Middle frontal gyrus (tissue), 1 donor: ENCODE measurements at regions not wholly inside any gene's neighbourhood (a gene's known extent, or its start where the extent isn't known, plus 50 kb on each side); places are given as distances from the start of the nearest gene placed in this dataset.
"Not testable (repeated sequence)": the region's sequence is repeated elsewhere in the genome, so short reads cannot be mapped to it uniquely, and the experiment has no call there.

ENCODE experiments used
- DNase-seq: peaks from one replicate; pipeline ENCODE4 v3.0.0-alpha.2; 2015; ENCODE audit warnings: low spot score; ENCODE audit errors: extremely low spot score

DNA sequence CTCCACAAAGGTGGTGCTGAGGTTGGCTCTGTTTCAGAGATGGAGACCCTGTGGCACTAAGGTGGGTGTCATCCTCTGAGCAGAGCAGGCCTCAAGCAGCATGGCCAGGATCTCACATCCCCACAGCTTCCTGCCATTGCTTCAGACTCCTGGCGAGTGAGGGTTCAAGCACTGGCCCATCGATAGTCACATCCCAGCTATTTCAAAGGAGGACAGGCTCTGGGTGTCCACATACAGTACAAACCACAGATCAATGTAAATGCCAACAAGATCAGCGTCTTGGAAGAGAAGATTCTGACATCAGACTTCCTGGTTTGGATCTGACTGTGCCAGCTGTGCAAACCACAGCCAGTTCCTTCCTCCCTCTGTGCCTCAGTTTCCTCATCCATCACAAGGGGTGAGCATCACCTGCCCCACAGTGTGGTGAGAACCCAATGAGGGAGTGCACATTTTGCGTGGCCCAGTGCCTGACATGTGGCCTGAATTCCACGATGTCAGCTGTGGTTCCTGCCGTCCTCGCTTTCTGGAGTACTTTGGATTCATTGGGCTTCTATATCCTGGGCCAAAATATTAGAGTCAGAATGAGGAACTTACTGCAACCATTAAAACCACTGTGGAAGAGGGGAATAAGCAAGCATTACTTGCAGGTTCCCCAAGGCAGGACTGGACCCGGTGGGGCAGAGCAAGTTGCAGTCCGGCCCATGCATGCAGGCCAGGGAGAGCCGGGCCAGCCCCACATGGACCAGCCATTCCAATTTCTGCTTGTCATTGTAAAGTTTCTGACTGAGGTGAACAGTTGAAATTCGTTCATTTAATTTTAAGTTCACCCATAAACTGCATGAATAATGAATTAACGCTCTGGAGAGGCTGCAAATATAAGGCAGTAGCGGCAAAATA is 236.0 kb downstream of the TTLL2 start:
- DNase-seq = no peak

DNA sequence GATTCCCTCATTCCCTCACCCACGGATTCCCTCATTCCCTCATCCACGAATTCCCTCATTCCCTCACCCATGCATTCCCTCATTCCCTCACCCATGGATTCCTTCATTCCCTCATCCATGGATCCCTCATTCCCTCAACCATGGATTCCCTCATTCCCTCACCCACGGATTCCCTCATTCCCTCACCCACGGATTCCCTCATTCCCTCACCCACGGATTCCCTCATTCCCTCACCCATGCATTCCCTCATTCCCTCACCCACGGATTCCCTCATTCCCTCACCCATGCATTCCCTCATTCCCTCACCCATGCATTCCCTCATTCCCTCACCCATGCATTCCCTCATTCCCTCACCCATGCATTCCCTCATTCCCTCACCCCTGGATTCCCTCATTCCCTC is 238.0 kb downstream of the TTLL2 start:
- DNase-seq = not testable (repeated sequence)

DNA sequence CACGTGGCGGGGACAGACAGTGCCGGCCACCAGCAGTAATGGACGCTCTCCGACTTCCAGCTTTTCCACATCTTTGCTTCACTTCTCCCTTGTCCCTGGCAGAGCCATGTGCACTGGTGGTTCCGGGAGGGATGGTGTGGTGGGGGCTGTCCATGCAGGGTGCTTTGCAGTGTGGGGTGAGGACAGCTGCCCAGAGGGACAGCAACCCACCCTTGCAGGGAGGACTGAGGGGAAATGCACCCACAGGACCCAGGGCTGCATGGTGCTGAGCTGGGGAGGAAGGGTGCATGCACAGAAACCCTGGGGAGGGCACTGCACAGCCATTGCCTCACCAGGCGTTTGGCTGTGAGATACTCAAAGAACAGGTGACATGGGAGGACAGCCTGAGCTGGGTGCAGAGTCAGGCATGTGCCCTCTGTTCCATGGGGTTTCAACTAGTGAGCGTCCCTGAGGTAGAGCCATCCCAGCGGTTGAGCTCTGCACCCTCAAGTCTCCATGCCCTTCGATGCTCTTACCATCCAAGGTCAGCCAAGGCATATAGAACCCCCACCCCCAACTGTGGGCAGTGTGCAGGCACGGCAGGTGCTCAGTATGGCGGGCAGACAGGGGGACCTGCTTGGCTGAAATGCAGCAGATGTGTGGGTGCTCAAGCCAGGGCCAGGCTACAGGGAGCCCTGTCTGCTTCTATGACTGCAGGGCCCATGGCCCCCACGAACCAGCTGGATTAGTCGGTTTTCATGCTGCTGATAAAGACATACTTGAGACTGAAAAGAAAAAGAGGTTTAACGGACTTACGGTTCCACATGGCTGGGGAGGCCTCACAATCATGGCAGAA is 239.7 kb downstream of the TTLL2 start:
- DNase-seq = no peak

DNA sequence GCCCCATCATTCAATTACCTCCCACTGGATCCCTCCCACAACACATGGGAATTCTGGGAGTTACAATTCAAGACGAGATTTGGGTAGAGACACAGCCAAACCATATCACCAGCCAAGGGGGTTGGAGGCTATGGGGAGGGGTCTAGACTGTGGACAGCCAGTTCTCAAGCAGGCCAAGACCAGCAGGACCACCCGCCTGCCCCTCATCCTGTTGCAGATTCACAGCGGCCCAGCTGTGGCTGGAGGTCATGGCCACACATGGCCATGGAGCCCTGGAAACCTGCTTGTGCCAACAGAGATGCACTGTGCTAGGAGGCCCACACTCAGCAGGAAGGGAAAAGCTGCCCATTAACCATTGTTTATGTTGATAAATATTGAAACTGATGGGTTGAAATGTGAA is 240.5 kb downstream of the TTLL2 start:
- DNase-seq = no peak

DNA sequence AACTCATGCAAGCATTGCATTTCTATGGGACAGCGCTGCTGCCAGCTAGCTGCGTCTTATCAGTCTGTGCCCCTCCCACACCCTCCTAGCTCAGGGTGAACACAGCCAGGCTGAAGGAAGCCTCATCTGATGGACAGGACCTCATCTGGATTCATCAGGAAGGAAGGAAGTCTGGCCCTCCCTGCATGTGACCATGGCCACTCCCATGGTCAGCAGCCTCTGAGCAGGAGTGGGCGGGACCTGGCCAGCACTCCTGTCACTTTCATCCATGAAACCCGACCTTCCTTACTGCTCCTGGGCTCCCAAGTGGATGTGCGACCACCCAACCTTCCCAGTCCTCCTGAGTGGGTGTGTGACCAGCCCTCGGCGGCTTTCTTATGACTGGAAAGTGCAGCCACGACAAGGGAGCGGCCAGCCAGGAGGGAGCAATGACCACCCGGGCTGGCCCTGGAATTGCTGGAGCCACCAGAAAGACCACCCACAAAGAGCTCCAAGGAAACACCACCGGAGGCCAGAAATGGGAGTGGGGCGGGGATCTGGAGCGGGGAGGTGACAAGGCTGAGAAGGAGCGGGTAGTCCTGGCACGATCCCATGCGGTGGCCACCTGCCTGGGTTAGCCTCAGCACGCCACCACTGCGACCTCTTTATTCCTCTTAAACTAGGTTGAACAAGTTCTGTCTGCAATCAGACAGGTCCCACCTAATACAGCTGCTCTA is 241.2 kb downstream of the TTLL2 start:
- no peak for DNase-seq

DNA sequence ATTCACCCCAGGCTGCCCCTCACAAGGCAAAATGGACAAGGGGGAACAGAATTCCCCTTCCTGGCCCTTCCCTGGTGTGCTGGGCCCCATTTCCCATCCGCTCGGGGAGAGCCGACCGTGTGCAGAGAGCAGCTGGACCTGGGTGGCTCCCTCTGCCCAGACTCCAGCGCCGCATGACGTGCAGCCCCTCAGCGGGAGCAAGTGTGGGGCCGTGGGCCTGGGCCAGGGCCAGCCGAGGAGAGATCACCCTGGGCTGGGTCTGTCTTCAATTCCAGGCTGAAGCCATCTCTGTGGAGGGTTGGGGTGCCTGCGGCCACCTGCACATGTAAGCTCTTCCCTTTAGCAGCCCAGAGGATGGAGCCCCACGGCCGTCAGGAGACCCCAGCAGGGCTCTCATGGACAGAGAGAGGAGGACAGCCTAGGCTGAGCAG is 241.8 kb downstream of the TTLL2 start:
- DNase-seq = no peak

DNA sequence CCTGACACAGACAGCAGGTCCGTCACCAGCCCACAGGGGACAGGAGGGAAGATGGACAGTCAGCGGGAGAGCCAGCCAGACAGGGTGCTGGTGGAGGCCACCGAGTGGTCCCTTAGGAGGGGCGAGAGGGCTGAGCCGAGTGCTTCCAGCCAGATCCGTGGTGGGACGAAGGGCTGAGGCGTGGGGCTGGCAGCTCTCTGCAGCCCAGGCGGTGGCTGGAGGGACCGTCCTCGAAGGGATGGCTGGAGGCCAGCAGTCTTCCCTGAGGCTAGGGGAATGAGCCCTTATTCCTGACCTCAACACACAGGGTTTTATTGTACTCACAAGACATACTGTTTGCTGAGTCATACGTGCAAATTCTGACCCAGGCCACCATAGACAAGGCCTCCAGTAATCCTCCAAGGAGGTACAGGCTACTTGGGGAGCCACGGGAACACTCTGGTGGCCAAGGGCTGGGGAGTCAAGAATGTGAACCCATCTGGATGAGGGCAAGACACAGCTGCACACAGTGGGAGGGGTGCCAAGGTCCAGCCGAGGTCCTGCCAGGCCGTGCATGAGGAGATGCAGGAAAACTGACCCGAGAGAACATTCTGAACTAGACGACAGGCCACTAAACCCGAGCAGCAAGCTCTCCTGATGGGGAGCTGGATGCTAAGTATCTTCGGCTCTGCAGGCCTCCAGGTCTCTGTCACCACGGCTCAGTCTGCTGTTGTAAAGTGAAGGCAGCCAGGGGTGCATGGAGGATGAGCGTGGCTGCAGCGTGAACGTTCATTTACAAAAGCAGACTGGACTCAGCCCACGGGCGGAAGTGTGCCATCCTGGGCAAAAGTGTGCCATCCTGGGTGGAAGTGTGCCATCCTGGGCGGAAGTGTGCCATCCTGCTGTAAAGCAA is 242.5 kb downstream of the TTLL2 start:
- no peak for DNase-seq

DNA sequence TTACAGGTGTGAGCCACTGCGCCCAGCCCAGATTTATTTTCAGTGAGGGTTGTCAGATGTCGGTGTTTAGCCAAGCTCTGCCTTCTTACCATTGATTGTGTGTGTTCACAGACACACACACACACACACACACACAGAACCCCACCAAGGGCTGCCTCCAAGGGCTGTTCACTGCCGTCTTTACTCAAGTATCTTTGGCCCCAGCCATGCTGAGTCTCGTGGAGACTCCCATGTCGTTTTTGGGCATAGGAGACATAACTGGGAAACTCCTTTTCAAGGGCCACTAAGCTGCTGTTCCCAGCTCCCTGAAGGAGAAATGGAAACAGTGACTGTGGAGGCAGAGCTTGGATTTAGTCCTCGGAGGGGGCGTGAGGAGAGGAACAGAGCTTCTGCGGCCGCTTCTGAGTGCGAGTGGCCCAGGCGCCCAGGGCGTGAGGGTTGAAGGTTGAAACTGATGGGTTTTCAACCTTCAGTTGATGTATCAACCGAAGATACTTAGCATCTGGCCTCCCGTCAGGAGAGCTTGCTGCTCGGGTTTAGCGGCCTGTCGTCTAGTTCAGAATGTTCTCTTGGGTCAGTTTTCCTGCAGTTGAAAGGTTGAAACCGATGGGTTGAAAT is 243.6 kb downstream of the TTLL2 start:
- no peak for DNase-seq

DNA sequence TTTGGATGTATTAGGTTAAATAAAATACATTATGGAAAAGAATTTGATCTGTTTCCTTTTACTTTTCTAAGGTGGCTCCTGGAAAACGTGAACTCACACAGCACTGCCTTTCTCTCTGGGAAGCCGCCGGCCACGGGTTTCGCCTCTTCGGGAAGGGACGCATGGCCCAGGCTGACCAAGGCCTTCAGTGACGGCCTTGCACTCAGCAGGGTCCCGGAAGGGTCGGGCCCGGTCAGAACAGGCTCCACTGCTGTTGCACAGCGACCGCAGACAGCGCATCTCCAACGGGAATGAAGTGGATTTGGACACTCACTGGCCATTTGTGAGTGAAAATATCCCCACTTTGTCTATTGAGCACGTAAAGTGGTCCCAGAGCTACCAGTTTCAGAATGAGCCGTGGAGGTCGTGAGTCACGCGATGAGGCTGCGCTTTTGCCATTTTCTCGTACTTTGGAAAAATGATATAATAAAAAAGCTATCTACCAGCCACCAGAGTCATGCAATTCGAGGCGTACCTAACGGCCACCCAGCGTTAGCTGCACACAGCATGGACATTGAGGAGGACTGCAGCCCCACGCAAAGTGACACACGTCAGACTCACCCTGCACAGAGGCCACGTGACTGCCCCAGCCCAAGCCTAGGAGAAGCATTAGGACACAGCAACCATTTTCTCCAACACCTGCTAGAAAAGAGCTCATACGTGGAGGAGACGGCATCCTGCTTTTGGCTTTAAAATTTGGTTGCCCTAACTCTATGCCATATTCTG is 244.3 kb downstream of the TTLL2 start:
- DNase-seq = no peak

DNA sequence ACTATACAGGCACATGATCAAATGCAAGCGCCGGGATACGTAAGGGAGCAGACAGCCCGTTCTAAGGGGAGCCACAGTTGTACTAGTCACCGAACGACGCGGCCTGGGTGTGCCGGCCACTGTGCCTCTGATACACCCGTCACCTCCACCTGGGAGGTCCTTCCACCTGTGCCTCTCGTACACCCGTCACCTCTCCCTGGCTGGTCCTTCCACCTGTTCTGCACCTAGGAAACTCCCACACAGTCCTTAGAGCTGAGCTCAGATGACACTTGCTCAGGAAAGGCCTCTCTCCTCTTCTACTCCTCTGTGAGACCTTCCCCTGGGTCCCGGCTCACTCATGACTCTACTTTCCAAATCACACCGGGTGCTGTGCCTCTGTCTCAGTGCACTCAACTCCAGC is 245.0 kb downstream of the TTLL2 start:
- DNase-seq = no peak

DNA sequence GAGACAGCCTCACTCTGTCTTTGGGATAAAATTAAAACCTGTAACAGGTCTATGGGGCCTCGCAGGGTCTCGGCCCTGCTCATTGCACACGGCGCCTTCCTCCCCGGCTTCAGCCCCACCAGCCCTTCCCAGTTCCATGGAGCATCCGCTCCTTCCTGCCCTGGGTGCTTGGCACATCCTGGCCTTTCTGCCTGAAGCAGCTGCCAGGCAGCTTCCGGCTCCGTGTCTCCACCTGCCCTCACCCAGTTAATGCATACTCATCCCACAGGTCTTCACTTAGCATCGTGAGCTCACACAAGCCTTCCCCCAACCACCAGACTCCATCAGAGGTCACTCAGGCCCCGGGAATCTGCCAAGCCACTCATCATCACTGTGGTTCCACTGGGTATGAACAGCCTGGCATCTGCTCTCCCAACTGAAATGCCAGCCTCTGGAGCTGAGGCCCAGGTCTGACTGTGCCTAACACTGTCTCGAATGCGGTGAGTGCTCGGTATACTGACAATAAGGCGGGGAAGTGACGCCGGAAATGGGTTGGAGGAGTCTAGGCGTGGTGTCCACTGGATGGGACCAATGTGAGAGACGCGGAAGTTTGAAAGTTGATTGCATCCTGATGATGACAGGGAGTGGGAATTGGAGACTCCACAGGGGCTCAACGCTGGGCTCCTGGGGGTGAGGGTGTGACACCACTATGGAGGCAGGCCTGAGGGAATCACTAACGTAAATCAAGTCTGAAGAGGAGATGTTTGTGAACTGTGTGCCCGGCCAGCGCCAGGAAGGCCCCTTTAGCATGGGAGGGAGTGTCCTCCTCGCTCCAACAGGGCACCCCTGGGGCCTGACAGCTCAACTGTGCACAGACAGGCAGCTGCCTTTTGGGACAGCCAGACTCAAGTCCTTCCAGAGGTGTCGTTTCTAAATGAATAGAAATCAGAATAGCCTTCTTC is 245.8 kb downstream of the TTLL2 start:
- no peak for DNase-seq

DNA sequence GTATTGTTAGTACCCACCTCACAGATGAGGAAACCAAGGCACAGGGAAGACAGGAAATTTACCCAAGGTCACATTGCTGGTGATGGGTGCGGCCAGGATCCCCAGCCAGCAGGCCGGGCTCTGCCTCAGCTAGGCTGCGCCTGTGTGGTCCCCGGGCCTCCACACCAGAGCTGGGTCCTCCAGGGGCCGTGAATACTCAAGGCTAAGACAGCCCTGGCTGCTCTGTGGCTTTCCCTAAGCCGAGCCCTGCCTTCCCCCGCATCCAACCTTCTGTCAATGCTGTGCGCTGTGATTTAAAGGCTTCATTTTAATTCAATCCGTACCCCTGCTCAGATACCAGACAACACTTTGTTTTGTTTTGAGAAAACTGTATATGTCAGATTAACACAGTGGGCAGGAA is 246.7 kb downstream of the TTLL2 start:
- no peak for DNase-seq

DNA sequence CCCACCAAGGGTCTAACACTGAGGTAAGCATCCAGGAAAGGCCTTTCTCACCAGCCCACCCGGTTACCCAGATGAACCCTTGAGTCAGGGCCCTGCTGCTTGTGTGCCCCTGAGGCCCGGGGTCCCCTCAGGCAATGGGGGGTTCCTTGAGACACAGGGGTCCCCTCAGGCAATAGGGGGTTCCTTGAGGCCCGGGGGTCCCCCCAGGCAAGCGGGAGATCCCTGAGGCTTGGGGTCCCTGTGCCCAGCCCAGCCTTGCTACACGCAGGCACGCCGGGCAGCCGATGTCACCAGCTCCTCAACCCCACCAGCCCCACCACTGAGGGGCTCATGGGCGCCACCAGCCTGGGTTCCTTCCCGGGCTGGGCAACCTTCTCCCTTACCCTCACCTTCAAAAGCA is 247.2 kb downstream of the TTLL2 start:
- DNase-seq = no peak

DNA sequence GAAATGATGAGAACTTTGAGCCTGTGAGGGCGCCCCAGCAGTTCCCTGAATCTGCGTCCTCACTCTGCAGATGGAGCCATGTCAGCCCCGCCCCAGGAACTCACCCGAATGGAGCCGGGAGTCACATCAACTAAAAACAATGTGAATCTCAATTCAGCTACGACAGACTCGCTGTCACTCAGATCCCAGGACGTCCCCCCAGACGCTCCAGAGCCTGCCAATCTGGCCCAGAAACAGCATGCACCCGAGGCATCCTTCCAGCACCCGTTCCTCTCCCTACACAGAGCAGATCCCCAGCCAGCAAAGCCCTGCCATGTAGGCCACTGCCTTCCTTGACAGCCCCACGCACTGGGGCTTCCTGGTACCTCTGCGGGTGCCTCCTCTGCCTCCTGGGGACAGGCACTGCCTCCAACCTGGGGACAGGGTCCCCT is 248.0 kb downstream of the TTLL2 start:
- DNase-seq = no peak

DNA sequence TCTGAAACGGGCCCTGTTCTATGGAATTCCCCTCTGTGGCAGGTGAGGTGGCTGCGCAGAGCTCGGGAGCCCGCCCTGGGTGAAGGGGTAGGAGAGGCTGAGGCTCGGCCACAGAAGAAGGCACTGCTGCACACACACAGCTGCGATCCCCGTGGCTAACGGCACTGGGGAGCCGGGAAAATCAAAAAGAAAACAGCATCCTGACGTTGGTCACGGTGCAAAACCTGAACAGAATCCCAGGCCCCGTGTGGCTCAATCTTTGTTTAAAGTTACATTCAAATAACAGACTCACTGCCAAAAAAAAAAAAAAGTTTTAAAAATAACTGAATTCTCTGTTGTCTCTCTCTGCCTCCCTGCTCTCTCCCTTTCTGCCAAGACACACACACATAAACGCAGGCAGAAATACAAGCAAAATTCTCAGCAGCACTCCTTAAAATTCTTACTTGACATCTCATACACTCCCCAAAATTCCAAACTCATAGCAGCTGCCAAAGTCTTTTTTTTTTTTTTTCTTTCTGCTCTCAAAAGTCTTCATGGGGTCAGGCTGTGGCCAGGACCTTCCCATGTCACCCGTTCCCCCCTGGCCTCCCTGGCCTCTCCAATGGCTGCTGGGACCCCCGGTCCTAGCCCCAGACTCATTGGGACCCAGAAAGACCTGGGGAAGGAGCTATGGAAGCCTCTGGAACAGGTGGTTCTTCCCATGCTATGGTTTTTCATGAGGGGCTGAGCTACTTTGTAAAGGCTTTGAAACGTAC is 248.8 kb downstream of the TTLL2 start:
- no peak for DNase-seq

DNA sequence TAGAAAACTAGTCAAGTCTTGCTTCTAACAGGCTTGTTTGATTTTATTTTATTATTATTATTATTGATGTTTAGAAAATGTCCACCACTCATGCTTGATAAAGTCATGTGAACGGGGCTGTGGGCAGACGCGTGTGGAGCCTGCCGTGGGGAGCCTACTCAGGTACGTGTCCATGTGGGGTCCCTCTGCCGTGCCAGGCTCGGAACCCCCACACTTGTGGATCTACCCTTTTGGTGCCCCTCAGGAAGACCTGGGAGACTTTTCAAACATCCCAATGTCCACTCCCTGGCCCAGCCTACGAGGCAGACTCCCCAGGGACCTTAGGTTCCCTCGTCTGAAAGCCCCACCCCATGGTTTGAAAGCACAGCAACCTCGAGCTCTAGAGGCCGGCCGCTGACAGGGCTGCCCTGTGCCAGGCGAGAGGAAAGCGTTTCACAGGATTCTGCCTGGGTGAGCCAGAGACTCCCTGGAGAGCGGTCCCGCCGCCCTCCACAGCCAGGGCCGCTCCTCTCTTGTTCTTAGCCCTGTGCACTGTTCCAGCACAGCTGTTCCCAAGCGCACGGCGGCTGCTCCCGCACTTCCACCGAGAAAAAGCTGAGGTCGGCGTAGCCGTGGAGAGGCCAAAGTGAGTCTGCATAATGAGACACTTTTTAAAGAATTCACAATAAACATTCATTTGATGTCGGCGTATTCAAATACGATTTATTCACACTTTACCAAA is 249.7 kb downstream of the TTLL2 start:
- no peak for DNase-seq

DNA sequence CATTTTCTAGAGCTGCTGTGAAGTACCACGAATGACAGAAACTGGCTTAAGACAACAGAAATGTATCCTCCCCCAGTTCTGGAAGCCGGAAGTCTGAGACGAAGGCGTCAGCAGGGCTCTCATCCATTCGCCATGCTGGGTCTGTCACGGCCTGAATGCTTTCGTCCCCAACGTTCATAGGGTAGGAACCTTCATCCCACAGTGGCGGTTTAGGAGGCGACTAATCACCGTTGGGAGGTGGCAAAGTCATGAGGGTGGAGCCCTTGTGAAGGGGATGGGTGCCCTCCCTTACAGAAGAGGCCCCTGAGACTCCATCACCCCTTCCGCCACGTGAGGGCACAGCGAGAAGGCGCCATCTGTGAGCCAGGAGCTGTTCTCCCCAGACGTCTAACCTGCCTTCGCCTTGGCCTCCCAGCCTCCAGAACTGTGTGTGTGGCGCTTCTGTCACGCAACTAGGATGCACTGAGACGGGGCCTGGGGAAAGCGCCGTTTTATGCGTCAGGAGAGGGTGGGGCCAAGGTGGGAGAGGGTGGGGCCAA is 250.3 kb downstream of the TTLL2 start:
- DNase-seq = no peak
